ENCODE measurements at regions not wholly inside any gene's neighbourhood (a gene's known extent, or its start where the extent isn't known, plus 50 kb on each side); places are given as distances from the start of the nearest gene placed in this dataset.
A peak's percentile ranks its signal among the peaks of the same experiment; 100 is the strongest.
"Not testable (repeated sequence)": the region's sequence is repeated elsewhere in the genome, so short reads cannot be mapped to it uniquely, and the experiment has no call there.

- not testable (repeated sequence) for DNase-seq (ENCODE audit: low spot score)
Measured at GRCh38 chr3:194038346-194038745, 97.6 kb upstream of the HES1 start.

- no peak for DNase-seq (ENCODE audit: low spot score)
Measured at GRCh38 chr3:194038960-194039359, 97.0 kb upstream of the HES1 start.

- DNase-seq (ENCODE audit: low spot score), result no peak
Measured at GRCh38 chr3:194040516-194041273, 95.3 kb upstream of the HES1 start.

GRCh38 chr3:194042927-194043326 lies 93.0 kb upstream of the HES1 start:
- DNase-seq (ENCODE audit: low spot score), result no peak

- no peak for DNase-seq (ENCODE audit: low spot score)
Measured at GRCh38 chr3:194043516-194043915, 92.4 kb upstream of the HES1 start.

- no peak for DNase-seq (ENCODE audit: low spot score)
Measured at GRCh38 chr3:194045289-194045688, 90.7 kb upstream of the HES1 start.

GRCh38 chr3:194045919-194046318 lies 90.0 kb upstream of the HES1 start:
- DNase-seq (ENCODE audit: low spot score), result no peak

- DNase-seq (ENCODE audit: low spot score), result no peak
Measured at GRCh38 chr3:194046531-194046930, 89.4 kb upstream of the HES1 start.

GRCh38 chr3:194046995-194047645 lies 88.8 kb upstream of the HES1 start:
- DNase-seq (ENCODE audit: low spot score), result peak; percentile 66

GRCh38 chr3:194049394-194049793 lies 86.6 kb upstream of the HES1 start:
- no peak for DNase-seq (ENCODE audit: low spot score)

- no peak for DNase-seq (ENCODE audit: low spot score)
Measured at GRCh38 chr3:194050782-194051320, 85.1 kb upstream of the HES1 start.

- DNase-seq (ENCODE audit: low spot score), result no peak
Measured at GRCh38 chr3:194051366-194052149, 84.4 kb upstream of the HES1 start.

GRCh38 chr3:194053136-194053535 lies 82.8 kb upstream of the HES1 start:
- DNase-seq (ENCODE audit: low spot score), result no peak

GRCh38 chr3:194054016-194054415 lies 81.9 kb upstream of the HES1 start:
- DNase-seq (ENCODE audit: low spot score), result no peak

- DNase-seq (ENCODE audit: low spot score), result no peak
Measured at GRCh38 chr3:194054540-194054939, 81.4 kb upstream of the HES1 start.

- DNase-seq (ENCODE audit: low spot score), result no peak
Measured at GRCh38 chr3:194054961-194055360, 81.0 kb upstream of the HES1 start.

GRCh38 chr3:194056323-194056722 lies 79.6 kb upstream of the HES1 start:
- not testable (repeated sequence) for DNase-seq (ENCODE audit: low spot score)

- DNase-seq (ENCODE audit: low spot score), result no peak
Measured at GRCh38 chr3:194056731-194057415, 79.1 kb upstream of the HES1 start.

- DNase-seq (ENCODE audit: low spot score), result no peak
Measured at GRCh38 chr3:194057570-194058188, 78.3 kb upstream of the HES1 start.

- peak; percentile 23 for DNase-seq (ENCODE audit: low spot score)
Measured at GRCh38 chr3:194058189-194058571, 77.8 kb upstream of the HES1 start.

- DNase-seq (ENCODE audit: low spot score), result no peak
Measured at GRCh38 chr3:194058753-194059152, 77.2 kb upstream of the HES1 start.
